GM21390 (cell line): ENCODE measurements at regions not wholly inside any gene's neighbourhood (a gene's known extent, or its start where the extent isn't known, plus 50 kb on each side); places are given as distances from the start of the nearest gene placed in this dataset.

ENCODE experiments used
- ATAC-seq: cut with Tn5 transposase; IDR thresholded peaks from one replicate; pipeline ENCODE4 v1.9.1; 2021; ENCODE audit not compliant: unreplicated experiment

DNA sequence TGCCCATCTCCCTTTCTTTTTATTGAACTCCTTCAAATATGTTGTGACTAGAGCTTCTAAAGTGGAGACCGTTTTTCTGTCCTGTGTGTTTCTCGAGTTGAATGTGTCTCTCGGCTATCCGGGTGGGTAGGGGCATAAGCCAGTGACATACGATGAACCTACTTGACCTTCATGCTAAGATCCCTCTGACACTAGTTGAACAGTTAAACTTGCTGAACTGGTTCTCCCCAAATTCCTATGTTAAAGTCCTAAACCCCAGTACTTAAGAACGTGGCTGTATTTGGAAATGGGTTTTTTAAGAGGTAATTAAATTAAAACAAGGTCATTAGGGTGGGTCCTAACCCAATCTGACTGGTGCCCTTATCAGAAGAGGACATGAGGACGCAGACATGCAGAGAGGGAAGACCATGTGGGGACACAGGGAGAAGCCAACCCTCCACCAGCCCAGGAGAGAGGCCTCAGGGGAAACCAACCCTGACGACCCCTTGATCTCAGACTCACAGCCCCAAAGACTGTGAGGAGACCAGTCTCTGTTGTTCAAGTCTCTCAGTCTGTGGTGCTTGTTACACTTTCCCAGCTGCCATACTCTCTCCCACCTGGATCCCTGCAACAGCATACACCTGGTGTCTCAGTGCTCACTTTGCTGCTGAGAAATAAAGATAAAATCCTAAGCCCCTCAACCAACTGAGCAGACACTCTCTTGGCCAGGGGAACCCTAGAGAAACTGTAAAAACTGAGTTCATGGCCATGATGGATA, 208.4 kb downstream of the MYLK4 start:
- ATAC-seq, result no peak

DNA sequence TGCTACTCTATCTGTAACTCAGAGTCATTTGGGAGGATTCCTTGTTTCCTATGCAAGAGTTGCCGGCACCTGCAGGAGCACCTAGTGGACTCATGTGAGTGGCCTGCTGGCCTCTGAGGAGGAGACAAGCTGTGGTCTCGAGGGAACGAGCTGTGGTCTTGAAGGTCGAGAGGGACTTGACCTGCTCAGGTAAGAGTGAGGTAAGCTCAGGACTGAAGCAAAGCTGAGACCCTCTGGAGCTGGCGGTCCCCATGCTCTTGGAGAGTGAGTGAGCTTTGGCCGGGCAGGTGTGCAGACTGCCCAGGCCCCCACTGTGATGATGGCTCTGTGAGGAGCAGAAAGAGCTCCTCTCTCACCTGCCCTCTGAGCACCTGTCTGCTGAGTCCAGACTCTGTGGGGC, 214.3 kb downstream of the MYLK4 start:
- no peak for ATAC-seq

- no peak for ATAC-seq
Measured at GRCh38 chr6:2535506-2535905, 215.2 kb downstream of the MYLK4 start.

- no peak for ATAC-seq
Measured at GRCh38 chr6:2534406-2535042, 216.2 kb downstream of the MYLK4 start.

- ATAC-seq, result no peak
Measured at GRCh38 chr6:2531426-2532215, 219.1 kb downstream of the MYLK4 start.

GRCh38 chr6:2529211-2529719, 221.5 kb downstream of the MYLK4 start:
- ATAC-seq, result no peak

DNA sequence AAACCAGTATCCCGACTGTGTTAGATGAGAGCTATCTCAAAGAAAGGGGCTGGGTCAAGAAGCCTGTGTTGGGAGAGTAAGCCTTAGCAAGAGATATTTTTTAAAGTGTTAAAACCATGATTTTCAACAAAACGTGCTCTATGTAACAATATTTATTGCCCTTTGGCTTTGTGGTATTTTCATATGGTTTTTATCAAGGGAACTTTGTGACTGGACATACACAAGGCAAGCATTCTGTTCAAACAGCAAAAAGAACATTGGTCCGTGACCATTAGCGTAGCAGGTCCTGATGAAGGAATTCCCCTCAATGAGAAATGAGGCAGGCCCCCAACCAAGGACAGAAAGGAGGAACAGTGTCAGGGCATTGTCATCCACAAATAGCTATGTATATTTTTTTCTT, 222.6 kb downstream of the MYLK4 start:
- no peak for ATAC-seq

DNA sequence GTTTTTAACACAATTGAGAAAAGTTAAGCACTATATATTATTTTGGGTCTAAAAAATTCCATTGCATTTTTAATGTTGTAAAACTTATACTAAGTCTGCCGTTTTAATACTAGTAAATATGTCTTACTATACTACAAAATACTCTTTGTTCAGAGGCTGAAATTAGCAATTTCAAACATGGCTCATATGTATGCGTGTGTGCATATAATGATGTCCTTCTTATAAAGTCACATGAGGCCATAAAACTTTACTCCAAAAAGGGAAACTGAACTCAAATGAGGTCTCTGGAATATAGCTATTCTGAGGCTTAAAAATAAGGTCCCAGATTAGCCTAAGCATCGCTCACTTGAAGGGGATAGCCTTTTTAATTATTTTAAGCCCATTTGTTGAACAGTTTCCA, 224.0 kb downstream of the MYLK4 start:
- ATAC-seq, result no peak

GRCh38 chr6:2524090-2524489, 226.6 kb downstream of the MYLK4 start:
- no peak for ATAC-seq

DNA sequence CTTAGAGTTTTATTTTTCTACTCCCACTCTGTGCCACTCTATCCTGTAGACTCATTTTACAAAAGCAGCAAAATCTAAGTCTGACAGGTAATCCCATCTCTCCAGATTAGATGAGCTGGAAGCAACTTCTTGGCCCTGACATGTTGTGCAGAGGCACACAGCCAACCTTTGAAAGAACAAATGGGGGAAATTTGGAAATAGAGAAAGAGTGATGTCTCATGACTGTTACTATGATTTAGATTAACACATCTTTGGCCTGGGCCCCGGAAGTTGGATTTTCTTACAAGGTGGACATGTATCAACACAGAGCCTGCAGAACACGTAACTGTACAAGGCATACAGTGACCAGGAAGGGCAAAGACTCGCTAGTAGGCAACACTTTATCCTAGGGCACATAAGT, 227.7 kb downstream of the MYLK4 start:
- no peak for ATAC-seq

DNA sequence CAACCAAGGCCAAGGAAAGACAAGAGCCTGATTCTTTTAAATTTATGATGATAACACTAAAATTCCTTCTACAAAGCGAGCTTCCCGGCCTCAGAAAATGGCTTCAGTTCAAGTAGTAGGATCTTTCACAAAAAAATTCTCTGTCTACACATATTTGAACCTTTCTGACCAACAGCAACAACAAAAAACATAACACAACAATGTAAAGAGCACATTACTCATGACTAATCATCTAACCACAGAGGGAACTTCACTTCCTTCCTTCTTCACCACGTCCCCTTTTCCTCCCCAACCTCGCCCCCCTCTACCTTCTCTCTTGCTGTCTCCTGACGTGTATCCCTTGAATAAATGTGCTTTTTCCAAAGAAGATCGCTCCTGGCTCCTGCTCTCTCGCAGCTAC, 228.2 kb downstream of the MYLK4 start:
- no peak for ATAC-seq

- no peak for ATAC-seq
Measured at GRCh38 chr6:2517855-2518473, 232.8 kb downstream of the MYLK4 start.

DNA sequence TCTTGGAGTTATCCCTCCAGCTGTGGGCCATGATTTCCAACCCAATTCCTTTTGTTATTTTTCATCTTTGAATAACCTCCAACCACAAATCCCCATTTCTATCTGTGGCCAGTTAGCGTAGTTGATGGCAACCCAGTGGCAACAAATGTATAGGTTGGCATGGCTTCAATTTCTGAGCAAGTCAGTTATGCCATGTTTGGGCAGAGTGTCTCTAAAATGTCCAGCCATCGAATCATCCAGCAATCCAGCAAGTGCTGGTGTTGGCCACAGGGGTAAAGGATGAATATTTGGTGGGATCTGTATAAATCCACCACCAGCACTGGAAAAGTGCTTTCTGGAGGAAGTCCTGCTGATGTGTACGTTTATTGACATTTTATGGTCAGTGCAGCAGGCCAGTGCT, 233.3 kb downstream of the MYLK4 start:
- no peak for ATAC-seq

DNA sequence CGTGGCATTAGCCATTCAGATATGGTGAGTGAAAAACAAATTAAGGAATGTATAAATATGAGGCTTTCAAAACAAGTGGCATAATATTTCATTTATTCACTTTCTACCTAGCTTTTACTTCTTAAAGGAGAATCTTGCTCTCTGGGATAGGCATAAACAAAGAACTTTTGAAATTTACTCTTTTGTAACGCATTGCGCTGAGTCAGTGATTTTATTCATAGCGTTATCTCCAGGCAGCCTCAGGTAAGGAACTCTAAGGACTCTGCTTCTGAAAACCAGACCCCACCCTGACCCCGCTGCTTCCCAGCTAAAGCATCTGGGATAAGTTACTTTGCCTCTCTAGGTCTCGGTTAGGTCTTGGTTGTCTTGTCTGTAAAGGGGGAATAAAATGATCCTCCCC, 234.7 kb downstream of the MYLK4 start:
- ATAC-seq, result no peak

GRCh38 chr6:2514965-2515543, 235.7 kb downstream of the MYLK4 start:
- ATAC-seq, result no peak

DNA sequence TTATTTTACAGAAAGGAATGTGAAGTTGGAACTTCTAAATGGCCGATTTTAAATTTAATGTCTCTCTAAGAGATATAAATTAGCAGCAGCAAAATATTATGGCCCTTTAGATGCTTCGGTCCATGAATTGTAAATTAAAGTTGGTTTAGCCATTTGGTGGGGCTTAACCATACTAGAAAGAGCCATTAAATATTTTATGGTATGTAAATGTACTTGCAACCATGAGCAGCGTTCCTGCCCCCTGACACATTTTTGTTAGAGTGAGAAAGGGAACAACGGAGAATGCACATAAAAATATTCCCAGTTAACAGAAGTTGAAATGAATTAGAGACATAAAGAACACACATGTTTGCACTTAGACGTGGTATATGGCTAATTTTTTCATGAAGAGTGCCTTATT, 237.9 kb downstream of the MYLK4 start:
- ATAC-seq, result no peak

DNA sequence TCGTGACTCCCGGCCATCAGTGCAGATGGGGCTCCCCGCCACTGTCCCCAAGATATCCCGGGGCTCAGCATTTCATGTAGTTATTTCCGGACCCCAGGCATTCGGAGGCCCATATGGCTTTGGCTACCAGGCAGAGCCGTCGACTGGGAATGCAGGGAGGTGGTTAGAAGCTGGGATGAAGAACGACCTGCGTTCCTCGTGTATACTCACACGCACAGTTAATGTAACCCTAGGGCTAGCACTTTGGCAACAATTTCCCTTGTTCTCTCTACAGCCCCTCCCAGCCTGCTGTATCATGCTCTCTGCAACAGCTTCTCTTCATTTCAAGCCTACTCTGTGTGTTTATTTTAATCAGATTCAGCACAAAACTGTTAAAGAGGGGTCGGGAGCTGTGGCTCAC, 240.4 kb downstream of the MYLK4 start:
- ATAC-seq, result no peak

DNA sequence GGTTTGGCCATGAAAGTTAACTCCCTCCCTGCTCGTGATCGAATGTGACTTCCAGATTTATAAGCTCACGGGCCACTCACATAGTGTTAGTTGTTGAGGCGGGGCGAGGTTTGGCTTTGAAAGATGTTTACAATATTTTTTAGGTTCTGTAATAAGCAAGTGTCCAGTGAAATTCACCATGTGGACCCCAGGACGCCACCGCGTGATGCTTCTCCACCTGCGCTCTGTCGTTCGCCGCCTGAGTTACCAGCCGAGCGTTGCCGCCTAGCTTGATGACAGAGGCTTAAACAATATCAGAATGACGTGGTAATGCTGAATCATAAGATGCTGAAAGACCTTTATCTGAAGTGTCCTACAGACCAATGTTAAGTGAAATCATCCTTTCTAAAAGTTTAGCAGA, 241.0 kb downstream of the MYLK4 start:
- no peak for ATAC-seq

- ATAC-seq, result no peak
Measured at GRCh38 chr6:2508071-2508470, 242.7 kb downstream of the MYLK4 start.

DNA sequence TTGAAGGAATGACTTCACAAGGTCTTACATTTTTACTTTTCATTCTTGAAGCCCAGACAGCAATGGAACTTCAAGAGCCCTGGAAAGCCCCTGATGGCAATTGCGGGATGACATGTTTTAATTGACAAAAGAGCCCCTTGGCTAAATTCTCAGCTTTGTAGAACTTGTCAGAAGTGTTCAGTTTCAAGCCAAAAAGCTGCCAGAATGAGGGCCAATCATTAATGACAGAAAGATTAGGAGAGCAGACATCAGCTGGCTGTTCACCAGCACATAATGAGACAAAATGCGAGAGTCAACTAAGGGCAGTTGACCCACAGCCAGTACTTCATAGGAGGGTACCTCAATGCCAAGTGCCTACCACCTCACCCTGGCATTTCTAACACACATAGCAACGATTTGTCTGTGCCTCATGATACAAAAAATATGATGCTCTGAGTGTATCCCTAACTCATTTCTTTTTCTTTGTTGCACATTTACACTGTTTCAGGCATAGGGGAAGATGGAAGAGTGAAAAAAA, 243.1 kb downstream of the MYLK4 start:
- no peak for ATAC-seq

DNA sequence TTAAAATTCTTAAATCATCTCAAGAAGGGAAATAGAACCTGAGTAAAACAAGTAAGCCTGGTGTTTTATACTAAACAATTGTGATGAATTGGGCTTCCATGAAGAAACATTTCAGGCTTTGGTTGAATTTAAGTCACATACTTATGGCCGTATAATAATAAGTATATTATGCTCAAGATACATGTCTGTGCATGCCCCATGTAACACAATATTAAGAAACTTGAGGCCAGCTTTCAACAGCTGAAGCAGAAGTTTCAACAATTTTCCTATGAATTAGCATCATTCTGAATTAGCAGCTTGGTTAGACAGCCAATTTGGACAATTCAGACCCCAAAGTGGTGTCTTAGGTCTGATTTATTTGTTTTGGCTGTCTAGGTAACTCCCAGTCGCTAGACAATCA, 243.7 kb downstream of the MYLK4 start:
- no peak for ATAC-seq
